A673 (cell line): ENCODE measurements at regions not wholly inside any gene's neighbourhood (a gene's known extent, or its start where the extent isn't known, plus 50 kb on each side); places are given as distances from the start of the nearest gene placed in this dataset.
A peak's percentile ranks its signal among the peaks of the same experiment; 100 is the strongest.

ENCODE experiments used
- BruUV-seq: library from RNA; stranded (reverse); fragments of 400-500 nt; replicated peaks from 2 replicates; lab custom pipeline; 2021; lab: Mats Ljungman, UMichigan
- CTCF ChIA-PET: fragments of 300-600 bp; sonication (Branson Sonifier 250); formaldehyde crosslinking; loops from one replicate; lab custom pipeline; 2022; ENCODE audit warnings: antibody characterized with exemption; lab: Charles Lee
- POLR2A ChIA-PET: fragments of 300-600 bp; sonication (Branson Sonifier 250); formaldehyde crosslinking; loops from one replicate; lab custom pipeline; 2022; ENCODE audit warnings: antibody characterized with exemption; ENCODE audit not compliant: low non-redundant PET; lab: Charles Lee
- DNase-seq: peaks from one replicate; pipeline ENCODE4 v3.0.0-alpha.2; 2015; ENCODE audit warnings: low spot score
- H3K27ac ChIP-seq: fragments of 200-600 bp; sonication (generic); 2 replicates; pipeline ENCODE4 v1.5.1; 2016; ENCODE audit warnings: mixed run types, low read depth, mild to moderate bottlenecking, mixed read lengths, antibody characterized with exemption, low read length; ENCODE audit not compliant: poor library complexity, severe bottlenecking
- H3K27me3 ChIP-seq: fragments of 200-600 bp; sonication (generic); replicated peaks from 2 replicates; pipeline ENCODE4 v1.6.1; 2017; ENCODE audit warnings: mixed run types, low read depth, mild to moderate bottlenecking, mixed read lengths, antibody characterized with exemption, low read length; ENCODE audit not compliant: insufficient read depth, poor library complexity
- H3K36me3 ChIP-seq: fragments of 200-600 bp; sonication (generic); 2 replicates; pipeline ENCODE4 v1.6.1; 2016; ENCODE audit warnings: mixed run types, mild to moderate bottlenecking, mixed read lengths, antibody characterized with exemption, low read length; ENCODE audit not compliant: insufficient read depth, poor library complexity, severe bottlenecking
- H3K4me1 ChIP-seq: fragments of 200-600 bp; sonication (generic); 2 replicates; pipeline ENCODE4 v1.6.1; 2017; ENCODE audit warnings: mixed run types, mild to moderate bottlenecking, mixed read lengths, antibody characterized with exemption, low read length; ENCODE audit not compliant: insufficient read depth, poor library complexity, severe bottlenecking
- H3K4me3 ChIP-seq: fragments of 200-600 bp; sonication (generic); 2 replicates; pipeline ENCODE4 v1.5.1; 2016; ENCODE audit warnings: low read depth, mixed run types, mild to moderate bottlenecking, mixed read lengths, low read length; ENCODE audit not compliant: poor library complexity, severe bottlenecking
- H3K9me3 ChIP-seq: fragments of 200-600 bp; sonication (generic); 2 replicates; pipeline ENCODE4 v1.6.1; 2016; ENCODE audit warnings: mixed run types, low read depth, mild to moderate bottlenecking, mixed read lengths, antibody characterized with exemption, low read length; ENCODE audit not compliant: poor library complexity, severe bottlenecking
- EZH2 ChIP-seq: fragments of 200-600 bp; sonication (generic); IDR thresholded peaks from 2 replicates; pipeline ENCODE4 v1.6.1; 2017; ENCODE audit warnings: borderline replicate concordance, low read depth, mild to moderate bottlenecking, mixed read lengths, antibody characterized with exemption, low read length; ENCODE audit not compliant: poor library complexity, severe bottlenecking
- intact Hi-C: fragments of 100-400 bp; cut with micrococcal nuclease; formaldehyde crosslinking; loops from one replicate; pipeline ENCODE4 v1.10.0; 2022; ENCODE audit not compliant: unreplicated experiment
- TF ChIP-seq, protein P1 (sequence below): fragments of 300-800, 200-600 bp; sonication (generic); conservative IDR thresholded peaks from 2 replicates; pipeline ENCODE4 v1.5.1; 2017; ENCODE audit warnings: low read depth, mild to moderate bottlenecking, antibody characterized with exemption, low read length, moderate library complexity, mixed read lengths

DNA sequence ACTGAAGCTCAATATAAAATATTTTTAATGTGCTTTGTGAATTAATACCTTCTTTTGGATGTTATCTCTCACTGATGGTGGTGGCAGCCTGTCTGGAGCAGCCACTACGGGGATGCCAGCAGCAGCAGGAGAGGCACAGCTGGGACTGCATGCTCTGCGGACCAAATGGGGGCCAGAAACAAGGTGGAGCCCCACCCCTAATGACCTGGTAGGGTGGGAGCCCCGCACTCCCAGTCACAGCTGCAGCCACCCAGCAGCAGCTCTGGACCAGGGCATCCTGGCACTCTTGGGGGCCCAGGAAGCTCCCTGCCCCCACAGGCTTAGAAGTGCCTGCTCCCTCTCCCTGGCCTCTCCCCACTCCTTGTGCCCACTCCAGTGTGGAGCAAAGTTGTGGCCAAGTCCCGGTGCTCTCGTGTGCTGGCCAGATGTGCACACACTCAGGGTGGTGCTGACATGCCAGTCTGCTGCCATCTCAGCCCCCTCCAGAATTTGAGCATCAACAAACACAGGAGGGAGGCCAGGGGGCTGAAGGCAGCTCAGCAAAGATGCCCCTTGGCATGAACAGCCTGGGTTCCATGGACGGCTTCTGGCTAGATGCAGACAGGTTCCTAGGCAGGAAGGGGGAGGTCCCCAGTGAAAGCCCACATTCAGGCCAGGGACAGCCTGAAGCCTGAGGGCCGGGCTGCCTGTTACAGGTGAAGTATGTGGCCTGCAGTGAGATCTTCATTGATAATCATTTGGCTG is 696.7 kb upstream of the SLITRK5 start:
- ChIA-PET POLR2A (no interaction called here), CTCF (no interaction called here)
- Histone ChIP-seq H3K4me1 (no peaks in the 10 kb centered on the region), H3K36me3 (no peaks in the 10 kb centered on the region), H3K4me3 (no peak overlapping the region), H3K9me3 (no peaks in the 10 kb centered on the region), H3K27me3 (no peaks in the 10 kb centered on the region), H3K27ac (no peak overlapping the region)
- TF ChIP-seq EZH2: no peak
- TF ChIP-seq, protein P1, sequence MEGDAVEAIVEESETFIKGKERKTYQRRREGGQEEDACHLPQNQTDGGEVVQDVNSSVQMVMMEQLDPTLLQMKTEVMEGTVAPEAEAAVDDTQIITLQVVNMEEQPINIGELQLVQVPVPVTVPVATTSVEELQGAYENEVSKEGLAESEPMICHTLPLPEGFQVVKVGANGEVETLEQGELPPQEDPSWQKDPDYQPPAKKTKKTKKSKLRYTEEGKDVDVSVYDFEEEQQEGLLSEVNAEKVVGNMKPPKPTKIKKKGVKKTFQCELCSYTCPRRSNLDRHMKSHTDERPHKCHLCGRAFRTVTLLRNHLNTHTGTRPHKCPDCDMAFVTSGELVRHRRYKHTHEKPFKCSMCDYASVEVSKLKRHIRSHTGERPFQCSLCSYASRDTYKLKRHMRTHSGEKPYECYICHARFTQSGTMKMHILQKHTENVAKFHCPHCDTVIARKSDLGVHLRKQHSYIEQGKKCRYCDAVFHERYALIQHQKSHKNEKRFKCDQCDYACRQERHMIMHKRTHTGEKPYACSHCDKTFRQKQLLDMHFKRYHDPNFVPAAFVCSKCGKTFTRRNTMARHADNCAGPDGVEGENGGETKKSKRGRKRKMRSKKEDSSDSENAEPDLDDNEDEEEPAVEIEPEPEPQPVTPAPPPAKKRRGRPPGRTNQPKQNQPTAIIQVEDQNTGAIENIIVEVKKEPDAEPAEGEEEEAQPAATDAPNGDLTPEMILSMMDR: no peak
- no peak for DNase-seq
- BruUV-seq: no TSS peak
- intact Hi-C loops: no loop called here

DNA sequence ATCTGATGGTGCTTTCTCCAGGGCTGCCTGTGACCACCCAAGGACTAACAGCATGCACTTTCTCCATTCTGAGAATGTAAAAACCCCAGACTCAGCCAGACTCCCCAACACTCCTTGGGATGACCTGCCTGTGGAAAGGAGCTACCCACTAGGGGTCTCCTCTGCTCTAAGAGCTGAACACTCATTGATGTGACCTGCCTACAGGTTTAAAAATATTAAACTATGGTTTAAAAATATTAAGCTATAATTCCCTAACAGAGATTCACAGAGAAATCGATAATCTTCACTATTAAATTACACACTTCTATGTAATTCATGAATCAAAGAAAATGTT is 696.2 kb upstream of the SLITRK5 start:
- intact Hi-C loops: no loop called here
- Histone ChIP-seq H3K9me3 (no peaks in the 10 kb centered on the region), H3K27ac (no peak overlapping the region), H3K36me3 (no peaks in the 10 kb centered on the region), H3K27me3 (no peaks in the 10 kb centered on the region), H3K4me1 (no peaks in the 10 kb centered on the region), H3K4me3 (no peak overlapping the region)
- TF ChIP-seq, protein P1: 0 out of 2 replicates have a peak, but pooled peaks have one; percentile 16
- no peak for TF ChIP-seq EZH2
- no TSS peak for BruUV-seq
- no peak for DNase-seq
- POLR2A ChIA-PET: no interaction called here
- CTCF ChIA-PET: no interaction called here

DNA sequence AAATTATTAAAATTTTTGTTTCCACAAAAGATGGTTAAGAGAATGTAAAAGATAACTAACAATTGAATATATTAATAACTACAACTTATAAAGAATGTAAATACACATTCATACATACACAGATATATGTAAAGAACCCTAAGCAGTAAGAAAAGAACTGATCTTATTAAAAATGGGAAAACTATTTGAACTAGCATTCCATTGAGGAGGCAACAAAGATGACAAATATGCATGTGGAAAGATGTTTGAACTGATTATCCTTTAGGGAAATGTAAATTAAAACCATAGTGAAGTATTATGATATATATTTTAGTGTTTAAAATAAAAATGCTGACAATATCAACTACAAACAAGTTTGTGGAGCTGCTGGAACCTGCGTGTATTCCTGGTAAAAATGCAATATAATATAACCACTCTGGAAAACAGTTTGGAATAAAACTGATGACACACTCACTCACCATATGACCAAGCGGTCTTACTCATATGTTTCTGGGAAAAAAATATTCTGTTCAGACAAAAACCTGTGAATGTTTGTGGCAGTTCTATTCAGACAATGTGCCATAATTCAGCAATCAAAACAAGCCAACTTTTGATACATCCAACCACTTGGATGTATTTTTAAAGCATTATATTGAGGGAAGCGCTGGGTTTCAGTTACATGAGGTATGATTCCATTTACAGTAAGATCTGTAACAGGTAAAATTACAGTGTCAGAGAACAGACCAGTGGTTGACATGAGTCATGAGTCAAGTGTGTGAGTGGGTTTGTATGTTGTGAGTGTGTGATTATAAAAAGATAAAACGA is 694.4 kb upstream of the SLITRK5 start:
- H3K27ac ChIP-seq: no peak overlapping the region
- no peaks in the 10 kb centered on the region for H3K4me1 ChIP-seq
- BruUV-seq: no TSS peak
- no peaks in the 10 kb centered on the region for H3K27me3 ChIP-seq
- ChIA-PET POLR2A (no interaction called here), CTCF (no interaction called here)
- no peaks in the 10 kb centered on the region for H3K9me3 ChIP-seq
- H3K4me3 ChIP-seq: no peak overlapping the region
- intact Hi-C loops: no loop called here
- no peak for DNase-seq
- TF ChIP-seq, protein P1: no peak
- no peak for TF ChIP-seq EZH2
- H3K36me3 ChIP-seq: no peaks in the 10 kb centered on the region
